Ureter (tissue), 1 donor: ENCODE measurements at regions not wholly inside any gene's neighbourhood (a gene's known extent, or its start where the extent isn't known, plus 50 kb on each side); places are given as distances from the start of the nearest gene placed in this dataset.
"Not testable (repeated sequence)": the region's sequence is repeated elsewhere in the genome, so short reads cannot be mapped to it uniquely, and the experiment has no call there.

ENCODE experiments used
- DNase-seq: peaks from one replicate; pipeline ENCODE4 v3.0.0-alpha.2; 2020; ENCODE audit warnings: low spot score
- donor health status: DM: yes; HTN: yes; CAD: no.

DNA sequence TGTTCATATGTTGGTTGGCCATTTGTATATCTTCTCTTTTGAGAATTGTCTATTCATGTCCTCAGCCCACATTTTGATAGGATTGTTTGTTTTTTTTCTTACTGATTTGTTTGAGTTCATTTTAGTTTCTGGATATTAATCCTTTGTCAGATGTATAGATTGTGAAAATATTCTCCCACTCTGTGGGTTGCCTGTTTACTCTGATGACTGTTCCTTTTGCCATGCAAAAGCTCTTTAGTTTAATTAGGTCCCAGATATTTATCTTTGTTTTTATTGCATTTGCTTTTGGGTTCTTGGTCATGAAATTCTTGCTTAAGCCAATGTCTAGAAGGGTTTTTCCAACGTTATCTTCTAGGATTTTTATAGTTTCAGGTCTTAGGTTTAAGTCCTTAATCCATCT lies 740.7 kb upstream of the FAT3 start:
- DNase-seq, result not testable (repeated sequence)

DNA sequence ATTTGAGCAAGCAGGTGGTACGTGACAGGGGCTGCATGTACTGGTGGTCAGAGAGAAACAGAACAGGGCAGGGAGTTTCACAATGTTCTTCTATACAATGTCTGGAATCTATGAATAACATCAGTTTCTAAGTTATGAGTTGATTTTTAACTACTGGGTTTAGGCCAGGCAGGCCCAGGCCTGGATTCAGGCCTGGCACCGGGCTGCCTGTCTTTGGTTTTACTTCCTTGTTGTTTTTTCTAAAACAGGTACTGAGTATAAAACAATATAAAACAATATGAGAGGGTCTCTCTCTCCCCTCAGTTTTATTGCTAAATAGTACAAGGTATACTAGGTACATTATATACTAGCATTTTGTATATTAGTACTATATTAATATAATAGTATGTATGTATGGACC lies 742.7 kb upstream of the FAT3 start:
- DNase-seq, result peak; percentile 48

GRCh38 chr11:91470656-91471055 lies 754.0 kb upstream of the FAT3 start:
- DNase-seq, result no peak

- DNase-seq, result no peak
These were observed 764.8 kb upstream of the FAT3 start for GRCh38 chr11:91459840-91460239.

- DNase-seq, result no peak
These were observed 778.4 kb upstream of the FAT3 start for GRCh38 chr11:91446267-91446666.

DNA sequence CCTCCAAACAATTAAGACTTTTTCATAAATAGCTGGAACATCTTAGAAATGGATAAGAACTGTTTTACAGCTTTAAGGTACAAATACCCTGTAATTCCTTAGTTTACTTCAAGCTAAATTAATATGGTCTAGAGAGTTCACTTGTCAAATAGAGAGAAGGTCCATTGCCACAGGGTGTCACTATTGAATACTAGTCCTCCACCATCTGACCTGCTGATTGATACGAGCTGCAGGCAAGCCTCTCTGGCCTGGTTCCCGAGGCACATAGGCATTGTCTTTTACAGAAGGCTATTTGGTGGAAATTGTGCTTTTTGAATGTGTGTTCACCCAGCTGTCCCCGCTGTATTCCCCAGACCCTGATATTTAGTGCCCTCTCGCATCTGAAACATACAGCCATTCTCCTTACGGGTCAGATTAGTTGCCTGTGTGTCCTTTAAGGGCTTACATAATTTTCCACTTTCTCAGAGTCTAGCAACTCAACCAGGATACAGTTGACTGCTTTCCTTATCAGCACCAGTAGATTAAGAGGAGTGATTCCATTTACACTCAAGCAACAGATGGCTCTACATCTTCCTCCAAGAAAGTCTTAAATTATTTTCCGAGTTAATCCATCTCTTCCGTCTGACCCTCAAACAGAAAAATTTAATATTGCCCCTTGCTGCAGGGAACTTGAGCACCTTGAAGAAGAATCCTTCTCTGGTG lies 788.8 kb upstream of the FAT3 start:
- DNase-seq, result no peak

DNA sequence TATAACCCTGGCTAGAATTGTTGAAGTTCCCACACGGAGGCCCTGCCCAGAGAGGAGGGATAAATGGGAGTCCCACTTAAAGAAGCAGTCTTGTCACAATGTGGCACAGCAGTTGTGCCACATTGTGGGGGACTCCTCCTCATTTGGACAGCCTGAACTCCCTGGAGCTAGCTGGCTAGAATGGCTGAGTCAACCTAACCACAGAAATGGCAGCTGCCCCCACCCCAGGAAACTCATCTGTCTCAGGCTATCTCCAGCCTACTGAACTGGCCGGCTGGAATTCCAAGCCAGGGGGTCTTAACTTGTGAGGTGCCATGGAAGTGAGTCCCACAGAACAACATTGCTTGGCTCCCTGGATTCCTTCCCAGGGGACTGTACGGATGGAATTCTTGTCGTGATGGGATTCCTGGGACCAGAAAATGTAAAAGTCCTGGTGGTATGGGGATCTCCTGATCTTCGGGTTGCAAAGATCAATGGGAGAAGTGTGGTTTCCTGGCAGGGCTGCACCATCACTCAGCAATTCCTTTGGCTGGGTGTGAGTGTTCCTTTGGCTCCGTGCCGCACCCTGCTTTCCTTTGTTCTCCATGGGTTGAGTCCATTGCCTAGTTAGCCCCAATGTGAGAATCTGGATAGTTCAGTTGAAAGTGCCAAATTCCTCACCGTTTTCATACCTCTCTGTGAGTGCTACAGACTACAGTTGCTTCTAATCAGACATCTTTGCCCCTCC lies 791.2 kb upstream of the FAT3 start:
- DNase-seq, result no peak

- no peak for DNase-seq
These were observed 803.0 kb upstream of the FAT3 start for GRCh38 chr11:91421641-91422040.

- no peak for DNase-seq
These were observed 816.8 kb upstream of the FAT3 start for GRCh38 chr11:91407842-91408241.

DNA sequence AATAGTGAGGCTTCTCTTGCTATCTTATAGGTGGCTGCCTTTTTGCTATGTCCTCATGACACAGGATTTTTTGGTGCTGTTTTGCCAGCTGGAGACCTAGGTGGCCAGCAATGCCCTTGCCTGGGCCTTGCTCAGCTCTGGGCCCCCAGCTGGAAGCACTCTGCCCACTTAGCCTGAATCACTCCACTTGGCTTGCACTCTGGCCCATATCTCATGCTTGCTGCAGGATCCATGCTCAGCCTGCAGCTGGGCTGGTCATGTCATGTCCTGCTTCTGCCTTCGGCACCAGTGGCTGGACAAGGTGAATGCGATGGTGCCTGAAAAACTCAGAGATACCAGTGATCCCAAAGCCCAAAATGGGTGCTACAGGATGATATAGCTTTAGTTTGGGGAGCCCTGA lies 818.6 kb upstream of the FAT3 start:
- DNase-seq, result no peak

DNA sequence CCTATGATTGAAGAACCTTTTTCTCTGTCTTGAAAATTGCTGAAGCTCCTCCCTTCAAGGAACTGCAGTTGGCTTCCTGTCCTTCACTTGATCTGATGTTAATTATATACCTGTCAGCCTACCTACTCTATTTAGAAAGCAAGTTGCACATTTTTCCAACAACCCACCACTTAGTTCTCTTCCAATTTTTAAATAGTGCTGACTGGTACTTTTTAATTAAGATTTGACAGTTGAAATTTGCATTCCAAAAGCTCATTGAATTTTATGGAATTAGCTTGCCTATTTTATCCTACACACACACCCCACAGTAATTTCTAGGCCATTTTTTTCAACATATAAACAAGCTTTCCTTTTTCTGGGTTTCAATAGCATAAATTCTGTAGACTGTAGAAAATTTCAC lies 820.3 kb upstream of the FAT3 start:
- DNase-seq, result no peak

- no peak for DNase-seq
These were observed 827.5 kb upstream of the FAT3 start for GRCh38 chr11:91397134-91397468.

- no peak for DNase-seq
These were observed 828.1 kb upstream of the FAT3 start for GRCh38 chr11:91396236-91397133.

GRCh38 chr11:91394727-91395414 lies 829.7 kb upstream of the FAT3 start:
- DNase-seq, result no peak

DNA sequence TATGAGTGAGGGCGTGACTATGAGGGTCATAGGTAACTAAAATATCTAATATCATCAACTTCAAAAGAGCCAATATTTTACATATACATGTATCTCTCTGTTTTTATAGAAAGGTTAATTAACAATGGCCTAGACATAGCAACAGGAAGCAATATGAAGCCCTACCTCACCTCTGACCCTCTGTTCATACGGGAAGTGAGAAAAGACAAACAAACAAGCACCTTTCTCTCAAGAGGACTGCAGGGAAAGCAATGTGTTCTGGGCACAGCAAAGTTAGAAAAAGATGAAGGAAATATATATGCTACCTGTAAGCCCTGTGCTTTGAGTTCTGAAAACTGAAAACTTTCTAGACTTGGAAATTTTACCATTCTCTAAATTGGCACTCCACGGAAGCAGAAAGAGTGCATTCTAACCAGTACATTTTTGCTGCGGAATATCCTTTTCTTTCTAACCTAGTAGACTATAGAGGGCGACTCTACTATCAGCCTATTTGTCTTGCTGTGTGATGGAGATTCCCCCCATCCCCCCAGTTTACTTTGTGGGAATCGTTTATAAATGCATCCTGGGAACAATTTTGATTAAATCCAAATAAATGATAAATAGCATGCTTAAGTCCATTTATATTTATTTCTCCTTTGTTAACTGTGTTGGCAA lies 830.4 kb upstream of the FAT3 start:
- DNase-seq, result no peak

- DNase-seq, result no peak
These were observed 841.7 kb upstream of the FAT3 start for GRCh38 chr11:91382946-91383345.

- no peak for DNase-seq
These were observed 849.8 kb upstream of the FAT3 start for GRCh38 chr11:91374794-91375193.

DNA sequence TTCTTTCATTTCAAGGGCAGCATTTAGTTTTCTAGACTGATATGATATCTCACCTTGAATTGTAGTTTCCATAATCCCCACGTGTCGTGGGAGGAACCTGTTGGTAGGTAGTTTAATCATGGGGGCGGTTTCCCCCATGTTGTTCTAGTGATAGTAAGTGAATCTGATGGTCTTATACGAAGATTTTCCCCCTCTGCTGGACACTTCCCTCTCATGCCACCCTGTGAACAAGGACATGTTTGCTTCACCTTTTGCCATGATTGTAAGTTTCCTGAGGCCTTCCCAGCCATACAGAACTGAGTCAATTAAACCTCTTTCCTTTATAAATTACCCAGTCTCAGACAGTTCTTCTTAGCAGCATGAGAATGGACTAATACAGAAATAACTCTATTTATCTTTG lies 851.1 kb upstream of the FAT3 start:
- no peak for DNase-seq

DNA sequence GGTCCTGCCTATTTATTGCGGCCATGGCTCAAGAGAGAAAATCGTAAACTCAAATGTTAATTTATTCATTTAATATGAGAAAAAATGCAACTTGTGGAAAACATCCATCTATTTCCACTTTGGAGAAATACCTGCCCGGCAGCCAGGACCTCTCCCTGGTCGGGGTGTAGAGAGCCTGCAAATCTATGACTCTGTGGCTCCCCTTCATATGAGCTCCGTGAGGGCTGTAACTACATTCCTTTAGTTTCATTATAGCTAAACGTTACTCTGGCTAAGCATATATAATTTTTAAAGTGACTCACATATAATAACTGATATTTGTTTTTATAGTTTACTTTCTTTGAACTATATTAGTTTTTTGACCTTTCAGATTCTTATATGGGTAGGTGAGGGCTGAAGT lies 857.8 kb upstream of the FAT3 start:
- DNase-seq, result no peak

- no peak for DNase-seq
These were observed 858.5 kb upstream of the FAT3 start for GRCh38 chr11:91365986-91366585.

DNA sequence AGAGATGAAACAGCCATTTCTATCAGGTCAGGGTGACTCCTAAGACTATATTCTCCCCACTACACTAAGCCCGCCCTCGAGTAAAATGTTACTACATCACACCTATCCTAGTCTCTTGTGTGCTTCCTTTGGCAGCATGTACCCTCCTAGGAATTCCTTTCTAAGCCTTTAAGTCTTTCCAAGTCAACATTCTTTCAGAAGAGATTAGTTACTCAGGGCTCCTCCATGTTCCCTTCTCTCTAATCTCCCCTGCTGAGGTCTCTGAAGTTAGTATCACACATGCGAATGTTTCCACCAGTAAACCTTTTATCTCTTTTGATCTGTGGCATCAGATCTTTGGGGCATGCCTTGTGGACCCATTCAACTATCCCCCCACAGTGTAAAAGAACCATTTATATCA lies 873.7 kb upstream of the FAT3 start:
- DNase-seq, result no peak
